GM23338 (cell line): ENCODE measurements at regions not wholly inside any gene's neighbourhood (a gene's known extent, or its start where the extent isn't known, plus 50 kb on each side); places are given as distances from the start of the nearest gene placed in this dataset.

Source experiments
- ATAC-seq: fragments of 200-7000 bp; cut with Tn5 transposase; 3 replicates; pipeline ENCODE4 v1.9.1; 2020
- DNase-seq: peaks from one replicate; pipeline ENCODE4 v3.0.0-alpha.2; 2015; ENCODE audit warnings: low spot score
- H2AFZ ChIP-seq: fragments of 200-600 bp; sonication (generic); 2 replicates; pipeline ENCODE4 v1.8.0; 2016; ENCODE audit warnings: antibody characterized with exemption, mild to moderate bottlenecking, moderate library complexity
- H3F3A ChIP-seq: fragments of 200-600 bp; sonication (generic); replicated peaks from 2 replicates; pipeline ENCODE4 v1.8.0; 2017; ENCODE audit warnings: antibody characterized with exemption, mixed run types, low read depth
- H3K27ac ChIP-seq: fragments of 200-600 bp; sonication (generic); 2 replicates; pipeline ENCODE4 v1.6.1; 2016; ENCODE audit warnings: low read depth
- H3K27me3 ChIP-seq: fragments of 200-600 bp; sonication (generic); 2 replicates; pipeline ENCODE4 v1.8.0; 2016; ENCODE audit warnings: mild to moderate bottlenecking, mixed run types, moderate library complexity; ENCODE audit not compliant: insufficient read depth
- H3K36me3 ChIP-seq: fragments of 200-600 bp; sonication (generic); 2 replicates; pipeline ENCODE4 v1.8.0; 2016; ENCODE audit warnings: mild to moderate bottlenecking; ENCODE audit not compliant: insufficient read depth
- H3K4me1 ChIP-seq: fragments of 200-600 bp; sonication (generic); 2 replicates; pipeline ENCODE4 v1.8.0; 2016; ENCODE audit warnings: mild to moderate bottlenecking, moderate library complexity; ENCODE audit not compliant: insufficient read depth
- H3K4me2 ChIP-seq: fragments of 200-600 bp; sonication (generic); 2 replicates; pipeline ENCODE4 v1.7.1; 2017; ENCODE audit warnings: mixed run types
- H3K4me3 ChIP-seq: fragments of 200-600 bp; sonication (generic); 2 replicates; pipeline ENCODE4 v1.6.1; 2016; ENCODE audit warnings: mixed run types
- H3K79me2 ChIP-seq: fragments of 200-600 bp; sonication (generic); replicated peaks from 2 replicates; pipeline ENCODE4 v1.8.0; 2017; ENCODE audit warnings: mild to moderate bottlenecking; ENCODE audit not compliant: insufficient read depth
- H3K9me2 ChIP-seq: fragments of 200-600 bp; sonication (generic); 2 replicates; pipeline ENCODE4 v1.8.0; 2017; ENCODE audit not compliant: insufficient read depth
- H4K20me1 ChIP-seq: fragments of 200-600 bp; sonication (generic); replicated peaks from 2 replicates; pipeline ENCODE4 v1.8.0; 2017; ENCODE audit warnings: mild to moderate bottlenecking; ENCODE audit not compliant: insufficient read depth
- H3K27ac Mint-ChIP-seq: 2 replicates; pipeline ENCODE4 v1.8.0; 2020; ENCODE audit warnings: inconsistent platforms, mild to moderate bottlenecking, moderate library complexity, mixed read lengths
- H3K27me3 Mint-ChIP-seq: 3 replicates; pipeline ENCODE4 v1.8.0; 2022; ENCODE audit warnings: low read depth, mild to moderate bottlenecking, moderate library complexity, mixed read lengths, inconsistent platforms; ENCODE audit not compliant: insufficient read depth, poor library complexity
- H3K36me3 Mint-ChIP-seq: 3 replicates; pipeline ENCODE4 v1.8.0; 2021; ENCODE audit warnings: low read depth, mild to moderate bottlenecking, inconsistent platforms, moderate library complexity, mixed read lengths
- H3K4me1 Mint-ChIP-seq: 3 replicates; pipeline ENCODE4 v1.8.0; 2020; ENCODE audit warnings: mild to moderate bottlenecking, inconsistent platforms, mixed read lengths
- H3K4me3 Mint-ChIP-seq: 3 replicates; pipeline ENCODE4 v1.8.0; 2021; ENCODE audit warnings: moderate library complexity, mild to moderate bottlenecking, inconsistent platforms, mixed read lengths
- H3K9me3 Mint-ChIP-seq: 3 replicates; pipeline ENCODE4 v1.8.0; 2020; ENCODE audit warnings: moderate library complexity, mild to moderate bottlenecking, inconsistent platforms, mixed read lengths
- CREB1 ChIP-seq: fragments of 250-450 bp; sonication (Bioruptor Pico); IDR thresholded peaks from 2 replicates; pipeline ENCODE4 v1.5.0; 2020; ENCODE audit warnings: low read depth, mild to moderate bottlenecking, moderate library complexity
- EZH2 ChIP-seq: fragments of 200-600 bp; sonication (generic); IDR thresholded peaks from one replicate; pipeline ENCODE4 v1.8.0; 2017; ENCODE audit warnings: antibody characterized with exemption, mild to moderate bottlenecking, low read depth; ENCODE audit not compliant: unreplicated experiment
- JUNB ChIP-seq: IDR thresholded peaks from one replicate; pipeline ENCODE4 v1.6.1; 2016; ENCODE audit warnings: antibody characterized with exemption; ENCODE audit not compliant: unreplicated experiment
- POLR2AphosphoS5 ChIP-seq: IDR thresholded peaks from 2 replicates; pipeline ENCODE4 v1.6.1; 2016; ENCODE audit warnings: antibody characterized with exemption, low read depth
- REST ChIP-seq: IDR thresholded peaks from one replicate; pipeline ENCODE4 v1.6.1; 2018; ENCODE audit warnings: antibody characterized with exemption; ENCODE audit not compliant: unreplicated experiment
- STAT1 ChIP-seq: IDR thresholded peaks from one replicate; pipeline ENCODE4 v1.6.1; 2016; ENCODE audit warnings: antibody characterized with exemption; ENCODE audit not compliant: unreplicated experiment
- ZNF114 ChIP-seq: fragments of 250-450 bp; sonication (Bioruptor Pico); IDR thresholded peaks from 2 replicates; pipeline ENCODE4 v1.5.0; 2020; ENCODE audit warnings: mild to moderate bottlenecking, moderate library complexity
- ZNF331 ChIP-seq: fragments of 250-450 bp; sonication (Bioruptor Pico); IDR thresholded peaks from 2 replicates; pipeline ENCODE4 v1.5.0; 2020; ENCODE audit warnings: low read depth, mild to moderate bottlenecking, moderate library complexity
- ZNF462 ChIP-seq: fragments of 250-450 bp; sonication (Bioruptor Pico); IDR thresholded peaks from 2 replicates; pipeline ENCODE4 v1.5.0; 2020; ENCODE audit warnings: mild to moderate bottlenecking, moderate library complexity
- TF ChIP-seq, protein P1 (sequence below): IDR thresholded peaks from 2 replicates; pipeline ENCODE4 v1.6.1; 2016; ENCODE audit warnings: antibody characterized with exemption
- TF ChIP-seq, protein P2 (sequence below), 2 experiments: fragments of 200-600 bp in 1 of 2; sonication (generic) in 1 of 2; conservative IDR thresholded peaks; 2 replicates each; pipeline versions ENCODE4 v1.5.1 to v1.6.1; 2016 to 2017; ENCODE audit warnings: antibody characterized with exemption in 2 of 2, low read depth in 2 of 2, mild to moderate bottlenecking in 2 of 2, moderate library complexity in 1 of 2

DNA sequence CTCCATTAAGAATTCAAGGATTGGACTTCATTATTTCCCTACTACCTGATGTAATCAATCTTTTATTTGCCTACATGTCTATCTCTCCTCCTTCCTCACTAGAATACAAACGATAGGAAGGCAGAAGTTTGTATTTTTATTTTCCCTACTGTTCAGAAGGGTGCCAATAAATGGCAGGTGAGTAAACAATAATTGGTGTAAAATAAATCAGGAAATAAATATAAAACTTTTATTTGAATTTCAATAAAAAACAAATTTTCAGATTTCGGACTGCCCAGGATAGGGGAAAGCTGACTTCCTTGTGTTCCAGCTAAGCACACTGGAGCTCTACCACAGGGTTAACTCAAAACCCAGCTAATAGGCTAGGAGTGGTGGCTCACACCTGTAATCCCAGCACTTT is 636.3 kb upstream of the BCHE start:
- Mint-ChIP-seq H3K4me1 (no peaks in the 10 kb centered on the region), H3K9me3 (no peaks in the 10 kb centered on the region), H3K4me3 (no peak overlapping the region), H3K27me3 (no peaks in the 10 kb centered on the region), H3K36me3 (no peaks in the 10 kb centered on the region), H3K27ac (no peak overlapping the region)
- Histone ChIP-seq H4K20me1 (no peaks in the 10 kb centered on the region), H3K4me2 (no peak overlapping the region), H3K9me2 (no peaks in the 10 kb centered on the region), H3K36me3 (no peaks in the 10 kb centered on the region), H3K4me3 (no peak overlapping the region), H3K79me2 (no peaks in the 10 kb centered on the region), H3F3A (no peaks in the 10 kb centered on the region), H2AFZ (no peak overlapping the region), H3K27me3 (no peaks in the 10 kb centered on the region), H3K27ac (no peak overlapping the region), H3K4me1 (no peaks in the 10 kb centered on the region)
- TF ChIP-seq JUNB = no peak
- TF ChIP-seq CREB1 (CRISPR knock-in tag) = no peak
- TF ChIP-seq EZH2 = no peak
- no peak for TF ChIP-seq ZNF462 (CRISPR knock-in tag)
- no peak for TF ChIP-seq ZNF331 (CRISPR knock-in tag)
- TF ChIP-seq ZNF114 (CRISPR knock-in tag) = no peak
- no peak for TF ChIP-seq POLR2AphosphoS5
- TF ChIP-seq, protein P1, sequence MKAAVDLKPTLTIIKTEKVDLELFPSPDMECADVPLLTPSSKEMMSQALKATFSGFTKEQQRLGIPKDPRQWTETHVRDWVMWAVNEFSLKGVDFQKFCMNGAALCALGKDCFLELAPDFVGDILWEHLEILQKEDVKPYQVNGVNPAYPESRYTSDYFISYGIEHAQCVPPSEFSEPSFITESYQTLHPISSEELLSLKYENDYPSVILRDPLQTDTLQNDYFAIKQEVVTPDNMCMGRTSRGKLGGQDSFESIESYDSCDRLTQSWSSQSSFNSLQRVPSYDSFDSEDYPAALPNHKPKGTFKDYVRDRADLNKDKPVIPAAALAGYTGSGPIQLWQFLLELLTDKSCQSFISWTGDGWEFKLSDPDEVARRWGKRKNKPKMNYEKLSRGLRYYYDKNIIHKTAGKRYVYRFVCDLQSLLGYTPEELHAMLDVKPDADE = no peak
- TF ChIP-seq STAT1 = no peak
- no peak for TF ChIP-seq REST
- TF ChIP-seq, protein P2, sequence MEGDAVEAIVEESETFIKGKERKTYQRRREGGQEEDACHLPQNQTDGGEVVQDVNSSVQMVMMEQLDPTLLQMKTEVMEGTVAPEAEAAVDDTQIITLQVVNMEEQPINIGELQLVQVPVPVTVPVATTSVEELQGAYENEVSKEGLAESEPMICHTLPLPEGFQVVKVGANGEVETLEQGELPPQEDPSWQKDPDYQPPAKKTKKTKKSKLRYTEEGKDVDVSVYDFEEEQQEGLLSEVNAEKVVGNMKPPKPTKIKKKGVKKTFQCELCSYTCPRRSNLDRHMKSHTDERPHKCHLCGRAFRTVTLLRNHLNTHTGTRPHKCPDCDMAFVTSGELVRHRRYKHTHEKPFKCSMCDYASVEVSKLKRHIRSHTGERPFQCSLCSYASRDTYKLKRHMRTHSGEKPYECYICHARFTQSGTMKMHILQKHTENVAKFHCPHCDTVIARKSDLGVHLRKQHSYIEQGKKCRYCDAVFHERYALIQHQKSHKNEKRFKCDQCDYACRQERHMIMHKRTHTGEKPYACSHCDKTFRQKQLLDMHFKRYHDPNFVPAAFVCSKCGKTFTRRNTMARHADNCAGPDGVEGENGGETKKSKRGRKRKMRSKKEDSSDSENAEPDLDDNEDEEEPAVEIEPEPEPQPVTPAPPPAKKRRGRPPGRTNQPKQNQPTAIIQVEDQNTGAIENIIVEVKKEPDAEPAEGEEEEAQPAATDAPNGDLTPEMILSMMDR (conservative IDR thresholded peaks at IDR 0.05; ENCODE audit: low read depth in 2 of 2) = no peak
- DNase-seq = no peak
- ATAC-seq = no peak
